SKM-1 (cell line): ENCODE measurements at regions not wholly inside any gene's neighbourhood (a gene's known extent, or its start where the extent isn't known, plus 50 kb on each side); places are given as distances from the start of the nearest gene placed in this dataset.

ENCODE experiments used
- DNase-seq: peaks from one replicate; lab custom pipeline; 2025; ENCODE audit not compliant: unreplicated experiment; lab: John Stamatoyannopoulos, UW

GRCh38 chr11:134543645-134544044 lies 131.6 kb upstream of the B3GAT1 start:
- no peak for DNase-seq

DNA sequence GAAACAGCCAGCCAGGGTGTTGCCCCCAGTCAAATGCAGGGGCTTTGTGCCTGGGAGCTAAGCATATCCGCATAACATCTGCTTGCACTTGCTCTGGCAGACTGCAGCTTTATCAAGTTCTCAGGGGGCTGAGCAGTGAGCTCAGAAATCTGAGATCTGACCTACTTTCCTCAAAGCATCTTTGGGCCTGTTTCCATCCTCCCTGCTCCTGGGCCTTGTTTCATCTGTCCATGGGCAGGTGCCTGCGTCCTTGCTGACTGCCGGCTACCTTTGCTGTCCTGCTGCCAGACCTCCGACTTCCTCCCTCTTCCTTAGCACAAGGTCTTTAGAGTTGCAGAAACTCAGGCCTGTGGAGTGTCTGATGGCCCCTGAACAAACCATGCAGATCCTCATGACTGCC lies 131.2 kb upstream of the B3GAT1 start:
- no peak for DNase-seq

DNA sequence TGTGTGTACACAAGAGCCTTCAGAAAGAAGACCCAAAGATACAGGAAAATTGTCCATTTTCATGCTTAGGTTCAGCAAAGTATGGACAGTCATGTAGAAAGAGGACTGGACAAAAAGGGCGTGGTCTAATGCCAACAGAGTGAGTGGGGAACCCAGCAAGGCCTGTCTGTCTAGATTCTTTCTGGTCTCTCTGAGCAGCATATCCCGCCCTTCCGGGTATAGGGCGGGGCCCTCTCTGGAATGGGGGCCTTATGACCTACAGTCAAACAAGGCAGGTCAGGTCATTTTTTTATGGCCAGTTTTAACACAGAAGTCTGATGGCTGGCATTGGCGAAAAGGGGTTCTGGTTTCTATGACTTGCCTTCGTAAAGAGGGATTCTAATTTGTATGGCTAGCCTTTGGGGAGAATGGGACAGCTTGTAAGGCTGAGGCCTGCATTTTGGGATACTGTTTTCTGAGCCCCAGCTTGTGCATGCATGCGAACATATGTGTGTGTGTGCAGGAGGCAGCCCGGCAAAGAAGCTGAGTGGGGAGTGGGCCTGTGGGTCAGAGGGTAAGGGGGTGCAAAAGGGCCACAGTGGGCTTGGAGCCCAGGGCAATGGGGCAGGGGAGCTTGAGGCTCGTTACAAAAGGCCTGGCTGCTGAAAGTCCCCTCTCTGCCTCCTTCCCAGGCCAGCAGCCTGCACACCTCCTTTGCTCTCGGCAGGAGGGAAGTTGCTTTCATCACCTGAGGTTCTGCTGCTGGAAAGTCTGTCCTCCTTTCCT lies 130.5 kb upstream of the B3GAT1 start:
- no peak for DNase-seq

DNA sequence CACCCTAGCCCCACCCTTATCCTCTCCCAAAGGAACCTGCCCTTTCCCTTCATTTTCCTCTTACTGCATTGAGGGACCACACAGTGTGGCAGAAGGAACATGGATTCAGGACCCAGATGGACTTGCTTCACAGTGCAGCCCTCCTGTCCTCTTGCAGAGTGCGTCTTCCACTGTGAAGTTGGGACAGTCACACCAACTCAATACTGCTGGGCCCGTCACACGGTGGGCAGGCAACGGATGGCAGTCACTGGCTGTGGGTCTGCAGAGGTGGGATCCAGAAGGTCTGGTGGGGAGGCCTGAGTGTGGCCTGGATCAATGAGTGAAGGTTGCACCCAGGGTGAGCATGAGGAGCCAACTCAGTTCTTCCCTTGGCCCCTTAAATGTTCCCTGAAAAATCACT lies 129.9 kb upstream of the B3GAT1 start:
- DNase-seq: no peak

DNA sequence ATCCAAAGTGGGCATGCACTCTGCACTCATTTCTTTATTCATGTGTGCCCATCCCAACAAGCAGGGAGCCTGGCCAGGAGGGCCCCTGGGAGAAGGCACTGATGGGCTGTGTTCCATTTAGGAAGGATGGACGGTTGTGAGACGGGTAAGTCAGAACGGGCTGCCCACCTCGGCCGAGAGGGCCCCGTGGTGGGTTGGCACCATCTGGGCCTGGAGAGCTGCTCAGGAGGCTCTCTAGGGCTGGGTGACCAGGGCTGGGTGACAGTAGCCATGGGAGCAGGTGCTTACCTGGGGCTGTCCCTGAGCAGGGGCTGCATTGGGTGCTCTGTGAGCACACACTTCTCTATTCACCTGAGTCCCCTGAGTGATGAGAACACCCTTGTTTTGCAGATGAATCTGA lies 129.3 kb upstream of the B3GAT1 start:
- DNase-seq: no peak

DNA sequence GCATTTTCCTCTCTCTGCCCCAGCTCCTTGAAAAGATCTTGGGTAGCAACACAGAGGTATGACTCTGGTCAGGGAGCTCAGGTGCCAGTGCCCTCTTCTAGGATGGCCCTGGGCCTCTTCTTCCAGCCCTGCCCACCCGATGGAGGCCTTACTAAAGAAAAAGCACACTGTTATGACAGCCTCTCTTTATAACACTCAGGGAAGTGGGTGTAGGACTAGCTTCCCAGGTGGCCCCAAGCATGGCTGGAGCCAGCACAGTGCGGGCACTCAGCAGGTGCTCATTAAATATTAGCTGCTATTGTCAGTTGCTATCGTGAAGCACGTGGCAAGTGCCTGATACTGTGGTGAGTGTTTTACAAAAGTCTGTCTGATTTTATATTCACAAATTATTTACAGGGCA lies 127.2 kb upstream of the B3GAT1 start:
- DNase-seq: no peak

DNA sequence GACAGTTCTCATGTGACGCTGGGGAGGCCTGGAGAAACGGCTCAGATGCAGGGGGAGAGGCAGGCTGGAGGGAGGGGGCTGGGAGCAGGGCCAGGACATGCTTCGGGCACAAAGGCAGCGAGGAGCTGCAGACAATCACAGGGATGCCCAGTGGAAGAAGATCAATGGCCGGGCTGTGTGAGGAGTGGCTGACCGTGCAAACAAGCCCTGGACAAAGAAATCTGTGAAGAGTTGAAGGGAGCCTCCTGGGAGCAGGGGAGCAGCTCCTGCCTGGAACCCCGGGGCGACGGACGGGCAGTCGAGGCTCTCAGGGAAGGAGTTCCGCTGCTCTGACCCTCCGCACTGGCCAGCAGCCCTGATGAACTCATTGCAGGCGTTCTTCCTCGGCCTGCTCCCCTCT lies 126.7 kb upstream of the B3GAT1 start:
- DNase-seq: no peak

DNA sequence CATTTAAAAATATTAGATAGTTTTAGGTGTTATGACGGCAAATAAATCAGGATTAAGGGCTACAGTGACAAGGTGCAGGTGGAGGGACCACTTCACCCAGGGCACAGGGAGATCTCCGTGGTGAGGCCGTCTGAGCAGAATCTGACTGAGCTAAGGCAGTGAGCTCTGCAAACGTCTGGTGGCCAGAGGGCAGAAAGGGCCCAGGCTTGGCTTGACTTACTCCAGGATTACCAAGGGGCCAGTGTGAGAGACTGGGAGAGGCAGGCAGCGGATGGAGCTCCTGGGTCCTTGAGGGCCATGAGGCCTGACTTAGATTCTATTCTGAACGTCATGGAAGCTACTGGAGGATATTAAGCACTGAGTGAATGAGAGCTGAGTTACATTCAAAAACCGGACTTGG lies 125.9 kb upstream of the B3GAT1 start:
- DNase-seq: no peak

DNA sequence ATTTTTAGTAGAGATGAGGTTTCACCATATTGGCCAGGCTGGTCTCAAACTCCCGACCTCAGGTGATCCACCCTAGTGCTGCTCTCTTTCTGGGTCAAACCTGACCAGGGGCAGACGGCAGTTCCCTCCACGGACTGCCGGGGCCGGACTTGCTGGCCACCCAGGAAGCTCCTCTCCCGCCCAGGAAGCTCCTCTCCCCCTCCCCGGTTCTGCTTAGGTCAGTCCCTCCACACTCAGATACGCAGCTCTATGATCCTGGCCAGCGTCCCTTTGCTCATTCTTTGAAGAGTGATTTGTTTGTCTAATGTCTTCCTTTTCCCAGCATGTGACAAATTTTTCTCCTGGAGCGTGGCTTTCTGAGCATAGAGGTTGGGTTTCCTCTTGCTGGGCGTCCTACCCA lies 125.3 kb upstream of the B3GAT1 start:
- DNase-seq: no peak

- DNase-seq: no peak
Measured at GRCh38 chr11:134536677-134537076, 124.6 kb upstream of the B3GAT1 start.

GRCh38 chr11:134536219-134536618 lies 124.2 kb upstream of the B3GAT1 start:
- DNase-seq: no peak

DNA sequence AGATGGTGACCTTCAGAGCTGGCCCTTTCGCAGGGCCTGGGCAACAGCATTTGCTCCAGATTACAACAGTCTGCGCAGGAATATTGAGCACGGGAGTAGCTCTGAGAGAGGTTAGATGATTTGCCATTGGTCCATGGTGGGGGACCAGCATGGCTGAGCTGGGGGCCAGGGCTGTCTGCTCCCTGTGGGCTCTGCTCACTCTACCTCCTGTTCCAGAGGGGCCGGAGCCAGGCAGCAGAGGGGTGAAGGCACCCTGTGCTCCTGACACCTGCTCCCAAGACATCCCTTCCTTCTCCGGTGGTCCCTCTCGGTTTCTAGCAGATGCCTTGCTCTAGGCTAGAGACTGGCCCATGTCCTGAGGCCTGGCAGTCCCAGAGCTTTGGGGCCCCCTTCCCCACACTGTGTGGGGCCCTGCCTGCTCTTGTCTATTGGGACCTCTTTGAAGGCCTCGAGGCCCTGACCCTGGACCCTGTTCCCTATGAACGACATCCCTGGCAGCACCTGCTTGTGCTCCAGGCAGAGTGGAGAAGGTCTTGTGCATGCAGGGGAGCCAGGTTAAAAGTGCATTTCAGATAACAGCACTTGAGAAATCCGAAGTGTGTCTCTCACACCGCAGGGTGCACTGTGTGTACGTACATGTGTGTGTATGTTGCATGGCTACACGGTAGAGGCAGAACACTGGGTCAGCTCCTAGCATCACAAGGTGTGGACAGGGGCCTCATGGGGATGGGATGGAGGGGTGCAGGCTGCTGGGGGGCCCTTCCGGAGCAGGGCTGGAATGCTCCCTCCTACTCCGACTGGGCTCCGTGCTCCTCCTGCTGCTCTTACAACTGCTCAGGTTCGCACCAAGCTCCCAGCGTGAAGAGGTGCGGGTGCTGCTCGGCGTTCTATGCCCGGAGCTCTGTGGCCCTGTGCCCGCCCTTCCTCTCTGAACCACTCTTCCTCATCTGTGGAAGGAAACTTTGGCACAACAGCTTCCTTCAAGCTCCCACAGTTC lies 123.3 kb upstream of the B3GAT1 start:
- DNase-seq: no peak

DNA sequence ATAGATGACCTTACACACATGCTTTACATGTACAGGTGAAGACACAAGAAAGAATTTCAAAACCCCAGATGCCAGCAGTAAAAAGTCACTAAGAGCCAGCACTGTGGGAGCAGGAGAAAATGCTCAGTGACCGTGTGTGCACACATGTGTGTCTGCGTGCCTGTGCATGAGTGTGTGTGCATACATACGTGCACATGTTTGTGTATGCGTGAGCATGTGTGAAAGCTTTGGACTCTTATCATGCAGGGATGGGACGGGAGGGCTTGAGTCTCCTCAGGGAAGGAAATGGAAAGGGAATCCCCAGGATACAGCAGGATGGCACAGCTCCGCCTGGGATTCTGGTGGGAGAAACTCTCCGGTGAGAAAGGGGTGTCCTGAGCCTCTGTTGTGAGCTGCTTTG lies 121.5 kb upstream of the B3GAT1 start:
- no peak for DNase-seq

DNA sequence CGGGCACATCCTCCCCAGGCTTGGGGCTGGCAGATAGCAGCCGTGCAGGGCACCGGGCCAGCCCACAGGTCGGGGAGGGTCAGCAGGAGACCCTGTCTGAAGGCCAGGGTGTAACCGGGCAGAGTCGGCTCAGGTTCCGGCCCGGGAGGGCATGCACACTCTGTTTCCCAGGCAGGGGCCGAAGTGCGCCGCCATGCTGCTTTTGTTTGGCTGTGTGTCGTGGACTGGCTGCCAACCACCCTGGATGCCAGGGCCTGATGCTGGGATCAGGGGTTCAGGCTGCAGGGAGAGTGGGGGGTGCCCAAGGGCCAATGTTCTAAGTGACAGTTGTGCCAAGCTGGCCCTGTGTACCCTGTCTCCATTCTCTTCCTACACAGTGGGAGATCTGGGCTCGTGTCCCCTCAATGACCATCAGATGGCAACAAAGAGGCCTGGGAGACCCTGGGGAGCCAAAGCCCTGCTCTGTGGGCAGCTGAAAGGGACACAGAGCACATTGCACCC lies 120.9 kb upstream of the B3GAT1 start:
- DNase-seq: no peak

GRCh38 chr11:134532131-134532920 lies 120.3 kb upstream of the B3GAT1 start:
- DNase-seq: no peak

- no peak for DNase-seq
Measured at GRCh38 chr11:134531327-134532130, 119.5 kb upstream of the B3GAT1 start.

- DNase-seq: no peak
Measured at GRCh38 chr11:134530636-134531326, 118.7 kb upstream of the B3GAT1 start.

DNA sequence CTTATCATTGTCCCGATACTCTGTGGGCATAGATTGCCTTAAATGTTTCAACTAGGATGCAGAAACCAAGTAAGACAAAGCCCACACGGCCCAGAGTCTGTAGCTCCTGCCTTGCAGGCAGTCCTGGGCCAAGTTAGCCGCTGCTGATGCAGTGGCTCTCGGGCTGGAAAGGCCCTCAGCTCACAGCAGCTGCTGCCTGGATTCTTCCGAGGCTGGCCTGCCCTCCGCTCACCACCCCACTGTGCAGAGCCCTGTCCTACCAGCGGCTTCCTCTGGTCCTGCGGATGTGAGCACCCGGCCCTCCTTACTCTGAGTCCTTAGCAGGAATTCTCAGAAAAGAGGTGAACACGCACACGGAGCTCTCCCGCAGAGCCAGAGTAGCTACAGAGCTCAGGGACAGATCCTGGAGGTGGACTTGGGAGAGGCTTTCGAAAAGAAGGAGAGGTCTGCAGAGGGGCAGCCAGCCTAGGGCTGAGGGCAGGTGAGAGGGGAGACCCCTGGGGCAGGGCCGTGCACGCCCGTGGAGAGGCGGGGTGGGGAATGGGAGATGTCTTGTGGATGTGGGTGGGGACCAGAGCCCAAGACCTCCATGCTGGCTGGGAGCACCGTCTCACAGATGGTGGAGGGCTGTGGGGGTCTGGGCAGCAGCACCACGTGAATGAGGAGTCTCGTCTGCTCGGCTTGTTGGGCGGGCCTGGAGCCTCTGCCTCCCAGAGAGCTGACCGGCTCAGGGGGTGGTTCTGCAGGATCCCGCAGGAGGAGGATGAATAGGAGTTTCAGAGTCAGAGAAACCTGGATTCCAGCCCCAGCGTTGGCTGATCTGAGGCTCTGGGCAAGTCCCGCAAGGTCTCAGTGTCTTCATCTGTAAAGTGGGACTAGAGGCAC lies 117.4 kb upstream of the B3GAT1 start:
- DNase-seq: no peak

GRCh38 chr11:134528453-134528852 lies 116.4 kb upstream of the B3GAT1 start:
- DNase-seq: no peak
